ENCODE measurements at regions not wholly inside any gene's neighbourhood (a gene's known extent, or its start where the extent isn't known, plus 50 kb on each side); places are given as distances from the start of the nearest gene placed in this dataset.

- FAIRE-seq: no peak
- no peak for DNase-seq (ENCODE audit: low read depth)
- no peaks in the 10 kb centered on the region for H3K36me3 ChIP-seq (ENCODE audit: control insufficient read depth, insufficient read depth, low read length)
- no peak for TF ChIP-seq CTCF (IDR thresholded peaks at IDR 0.05; ENCODE audit: insufficient read depth, low read length, severe bottlenecking)
- no peaks in the 10 kb centered on the region for H3K27me3 ChIP-seq (ENCODE audit: control insufficient read depth, insufficient read depth, low read length)
- H3K4me3 ChIP-seq (ENCODE audit: low read depth, low read length): no peak overlapping the region
Measured at GRCh38 chr1:232550007-232550406, 79.9 kb downstream of the SIPA1L2 start.

- no peak overlapping the region for H3K4me3 ChIP-seq (ENCODE audit: low read depth, low read length)
- H3K27me3 ChIP-seq (ENCODE audit: control insufficient read depth, insufficient read depth, low read length): no peaks in the 10 kb centered on the region
- no peak for FAIRE-seq
- TF ChIP-seq CTCF (IDR thresholded peaks at IDR 0.05; ENCODE audit: insufficient read depth, low read length, severe bottlenecking): no peak
- DNase-seq (ENCODE audit: low read depth): no peak
- no peaks in the 10 kb centered on the region for H3K36me3 ChIP-seq (ENCODE audit: control insufficient read depth, insufficient read depth, low read length)
Measured at GRCh38 chr1:232548691-232549090, 81.2 kb downstream of the SIPA1L2 start.

GRCh38 chr1:232547938-232548484, 81.9 kb downstream of the SIPA1L2 start:
- FAIRE-seq (no peak), DNase-seq (ENCODE audit: low read depth) (no peak)
- no peak for TF ChIP-seq CTCF (IDR thresholded peaks at IDR 0.05; ENCODE audit: insufficient read depth, low read length, severe bottlenecking)
- Histone ChIP-seq H3K36me3 (ENCODE audit: control insufficient read depth, insufficient read depth, low read length) (no peaks in the 10 kb centered on the region), H3K4me3 (ENCODE audit: low read depth, low read length) (no peak overlapping the region), H3K27me3 (ENCODE audit: control insufficient read depth, insufficient read depth, low read length) (no peaks in the 10 kb centered on the region)

- Histone ChIP-seq H3K4me3 (ENCODE audit: low read depth, low read length) (no peak overlapping the region), H3K27me3 (ENCODE audit: control insufficient read depth, insufficient read depth, low read length) (no peaks in the 10 kb centered on the region), H3K36me3 (ENCODE audit: control insufficient read depth, insufficient read depth, low read length) (no peaks in the 10 kb centered on the region)
- TF ChIP-seq CTCF (IDR thresholded peaks at IDR 0.05; ENCODE audit: insufficient read depth, low read length, severe bottlenecking): no peak
- no peak for FAIRE-seq
- no peak for DNase-seq (ENCODE audit: low read depth)
Measured at GRCh38 chr1:232542633-232543593, 87.0 kb downstream of the SIPA1L2 start.

GRCh38 chr1:232538943-232539302, 91.0 kb downstream of the SIPA1L2 start:
- DNase-seq (ENCODE audit: low read depth) (no peak), FAIRE-seq (peak; percentile 58)
- Histone ChIP-seq H3K36me3 (ENCODE audit: control insufficient read depth, insufficient read depth, low read length) (no peaks in the 10 kb centered on the region), H3K27me3 (ENCODE audit: control insufficient read depth, insufficient read depth, low read length) (no peaks in the 10 kb centered on the region), H3K4me3 (ENCODE audit: low read depth, low read length) (no peak overlapping the region)
- no peak for TF ChIP-seq CTCF (IDR thresholded peaks at IDR 0.05; ENCODE audit: insufficient read depth, low read length, severe bottlenecking)
